GM19238 (cell line): ENCODE measurements at regions not wholly inside any gene's neighbourhood (a gene's known extent, or its start where the extent isn't known, plus 50 kb on each side); places are given as distances from the start of the nearest gene placed in this dataset.

Experiments
- DNase-seq: peaks from one replicate; pipeline ENCODE4 v3.0.0; 2011; ENCODE audit warnings: low spot score; ENCODE audit not compliant: insufficient read length

DNA sequence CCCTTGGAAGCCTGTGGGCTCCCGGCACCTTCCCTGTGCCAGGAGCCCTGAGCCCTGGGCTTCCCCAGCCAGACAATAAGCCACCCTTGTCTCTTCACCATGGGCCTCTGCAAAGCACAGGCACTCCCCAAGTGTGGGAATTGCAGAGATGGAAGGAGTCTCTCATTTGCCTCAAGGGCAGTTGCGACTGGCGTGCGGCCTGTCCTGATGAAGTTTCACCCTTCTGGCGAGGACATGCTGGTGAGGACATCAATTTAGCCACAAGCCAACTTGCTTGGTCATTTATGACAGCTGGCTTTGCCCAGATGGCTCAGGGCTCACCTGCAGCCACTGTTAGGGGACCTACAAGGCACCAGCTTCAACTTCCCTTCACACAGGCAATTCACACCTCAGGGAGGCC is 180.2 kb downstream of the ANAPC1 start:
- no peak for DNase-seq

DNA sequence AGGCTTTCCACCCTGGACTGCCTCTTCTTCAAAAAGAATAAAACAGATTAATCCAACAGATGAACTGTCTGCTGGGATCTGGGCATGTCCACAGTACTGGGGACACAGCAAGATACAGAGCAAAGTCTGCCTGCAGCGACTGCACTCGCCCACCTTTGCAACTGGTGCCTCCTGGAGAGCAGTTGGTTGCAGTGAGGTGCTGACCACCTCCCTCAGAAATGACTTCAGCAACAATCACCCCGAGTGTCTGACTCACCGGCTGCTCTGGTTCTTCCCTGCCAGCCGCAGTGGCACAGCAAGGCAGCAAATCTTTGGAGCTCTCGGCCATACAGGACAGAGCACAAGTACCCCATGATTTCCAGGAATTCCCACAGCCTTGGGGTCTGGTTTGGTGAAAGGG is 179.7 kb downstream of the ANAPC1 start:
- no peak for DNase-seq

DNA sequence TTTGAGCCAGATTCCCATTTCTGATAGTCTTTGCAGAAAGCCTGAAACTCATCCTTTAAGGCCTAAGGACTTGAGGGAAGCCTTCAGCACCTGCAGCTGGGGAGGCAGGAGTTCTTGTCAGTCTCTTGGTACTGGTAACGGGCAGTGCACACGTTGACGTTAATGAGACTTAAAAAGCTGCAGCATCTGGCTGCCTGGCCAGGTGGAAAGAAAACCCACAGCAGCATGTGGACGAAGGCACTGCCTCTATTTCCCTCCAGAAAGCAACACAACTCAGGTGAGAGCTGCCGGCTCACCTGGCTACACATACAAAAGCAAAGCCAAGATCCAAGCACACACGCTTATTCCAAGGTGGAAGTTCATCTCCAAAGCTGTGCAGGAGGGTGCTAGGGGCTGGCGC is 178.8 kb downstream of the ANAPC1 start:
- DNase-seq = no peak

DNA sequence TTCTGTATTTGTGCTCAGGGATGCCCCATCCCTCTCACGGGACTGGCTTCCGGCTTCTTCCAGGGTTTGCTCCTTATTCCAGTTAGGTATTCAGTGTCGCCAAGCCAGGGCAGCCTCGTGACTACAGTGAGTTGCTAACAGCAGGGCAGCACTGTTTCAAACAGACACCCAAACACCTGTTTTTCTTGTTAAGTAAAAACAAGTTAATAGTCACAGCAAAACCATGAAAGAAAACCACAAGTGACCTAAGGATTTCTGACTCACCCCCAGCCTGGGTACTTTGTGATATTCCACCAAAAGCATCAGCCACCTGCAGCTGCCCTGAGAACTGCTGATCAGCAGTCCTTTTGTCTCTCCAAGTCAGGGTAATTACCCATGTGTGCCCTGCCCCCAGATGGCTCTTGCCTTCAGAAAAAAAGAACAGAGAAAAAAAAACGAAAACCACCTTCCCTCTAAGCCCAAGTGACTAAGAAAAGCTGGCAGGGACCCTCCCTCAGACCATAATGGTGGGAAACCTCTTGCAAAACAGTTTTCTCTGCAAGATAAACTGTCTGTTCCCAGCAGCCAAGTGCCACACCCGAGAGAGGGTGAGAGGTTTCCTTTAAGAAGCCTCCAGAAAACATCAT is 178.2 kb downstream of the ANAPC1 start:
- peak; percentile 47 for DNase-seq

DNA sequence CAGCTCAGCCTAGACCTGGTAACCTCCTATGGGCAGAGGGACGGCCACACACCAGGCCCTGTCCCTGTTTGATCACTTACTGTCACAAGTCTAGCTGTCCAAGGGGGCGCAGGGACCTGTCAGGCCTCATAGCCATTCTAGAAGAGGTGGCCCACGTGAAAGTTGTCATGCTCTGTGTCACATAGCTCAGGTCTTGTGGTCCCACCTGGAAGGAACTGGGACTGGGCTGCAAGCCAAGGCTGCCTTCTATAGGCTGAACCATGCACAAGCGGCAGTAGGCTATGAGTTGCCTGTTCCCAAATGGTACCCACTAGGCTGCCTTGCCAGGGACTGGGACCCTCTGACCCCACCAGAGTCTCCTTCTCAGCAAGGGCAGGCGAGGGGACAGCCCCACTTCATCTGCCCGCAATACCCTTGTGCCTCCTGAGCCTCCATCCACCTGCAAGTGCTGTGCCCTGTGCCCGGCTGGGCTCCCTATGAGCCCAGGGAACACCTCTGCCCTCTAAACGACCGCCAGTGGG is 177.5 kb downstream of the ANAPC1 start:
- no peak for DNase-seq

DNA sequence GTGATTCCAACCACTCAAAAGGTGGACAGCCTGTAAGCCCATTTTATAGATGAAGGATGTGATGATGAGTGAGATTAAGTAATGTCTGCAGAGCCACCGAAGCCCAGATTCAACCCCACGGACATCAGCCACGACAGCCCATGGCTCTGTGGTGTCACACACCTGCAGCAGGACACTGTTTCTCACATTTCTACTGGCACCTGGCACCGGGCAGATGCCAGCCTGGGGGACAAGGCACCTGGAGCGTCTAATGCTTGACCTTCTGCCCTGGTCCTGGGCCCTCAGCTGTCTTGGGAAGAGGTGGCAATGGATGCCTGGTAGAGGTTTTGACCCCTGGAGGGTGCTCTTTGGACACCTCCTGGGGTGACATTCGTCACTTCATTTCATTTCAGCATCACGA is 176.3 kb downstream of the ANAPC1 start:
- no peak for DNase-seq

DNA sequence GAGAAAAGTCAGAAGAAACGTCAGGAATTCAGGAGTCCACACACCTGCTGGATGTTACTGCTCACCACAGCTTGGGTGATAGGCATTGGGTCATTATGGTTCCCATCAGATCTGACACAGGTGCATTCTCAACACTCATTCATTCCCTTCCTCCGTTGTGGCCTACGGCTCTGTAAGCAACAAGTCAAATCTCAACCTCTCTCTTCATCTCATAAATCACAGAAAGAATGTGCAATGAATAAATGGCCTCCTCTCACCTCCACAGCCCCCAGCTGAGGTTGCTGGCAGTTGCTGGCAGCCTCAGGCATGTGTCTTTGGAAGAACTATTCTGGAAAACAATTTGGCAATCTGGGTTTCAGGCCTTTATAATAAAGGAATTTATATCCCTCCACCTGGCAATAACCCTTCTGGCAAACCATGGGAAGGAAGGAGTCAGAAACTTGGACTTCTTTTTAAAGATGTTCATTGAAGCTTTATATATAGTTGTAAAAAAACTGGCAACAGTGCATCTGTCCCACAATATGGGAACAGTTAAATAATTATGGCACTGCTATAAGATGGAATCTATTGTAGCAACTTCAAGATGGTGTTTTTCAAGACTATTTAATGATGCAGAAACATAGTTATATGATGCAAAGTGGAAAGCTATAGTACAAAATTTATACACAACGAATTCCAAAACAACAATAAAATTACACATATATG is 175.4 kb downstream of the ANAPC1 start:
- DNase-seq = no peak

DNA sequence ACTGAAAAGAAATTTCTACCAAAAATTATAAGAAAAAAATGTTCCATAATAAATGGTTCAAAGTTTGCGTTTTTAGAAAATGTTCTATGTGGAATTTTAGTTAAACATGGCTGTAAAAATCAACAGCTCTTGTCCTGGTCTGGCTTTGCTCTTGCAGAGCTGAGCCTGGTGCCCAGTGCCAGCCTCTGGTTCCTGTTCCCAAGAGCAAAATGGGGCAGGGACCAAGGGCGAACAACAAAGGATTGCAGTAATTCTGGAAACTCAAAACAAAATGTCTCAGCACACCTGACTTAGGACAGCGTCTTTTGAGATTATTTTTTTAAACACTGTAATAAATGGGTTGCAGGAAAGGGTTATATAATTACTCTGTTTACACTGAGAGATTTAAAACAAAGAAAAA is 174.7 kb downstream of the ANAPC1 start:
- no peak for DNase-seq

DNA sequence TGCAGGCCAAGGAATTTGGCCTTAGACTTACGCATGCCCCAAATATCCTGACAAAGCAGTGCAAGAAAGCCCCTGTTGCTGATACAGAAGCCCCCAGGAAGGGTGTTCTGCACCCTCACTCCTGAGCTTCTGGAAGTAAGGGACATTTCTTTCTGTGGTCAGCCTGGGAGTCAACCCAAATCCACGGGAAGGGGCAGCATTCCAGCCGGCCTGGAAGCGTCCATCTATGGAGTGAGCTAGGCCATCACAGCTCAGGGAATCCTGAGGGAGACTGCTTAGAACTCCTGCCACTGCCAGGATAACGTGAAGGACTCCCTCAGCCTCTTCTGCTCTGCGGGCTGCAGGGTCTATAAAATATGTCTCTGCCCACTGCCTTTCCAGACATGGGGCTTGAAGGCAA is 173.9 kb downstream of the ANAPC1 start:
- no peak for DNase-seq

DNA sequence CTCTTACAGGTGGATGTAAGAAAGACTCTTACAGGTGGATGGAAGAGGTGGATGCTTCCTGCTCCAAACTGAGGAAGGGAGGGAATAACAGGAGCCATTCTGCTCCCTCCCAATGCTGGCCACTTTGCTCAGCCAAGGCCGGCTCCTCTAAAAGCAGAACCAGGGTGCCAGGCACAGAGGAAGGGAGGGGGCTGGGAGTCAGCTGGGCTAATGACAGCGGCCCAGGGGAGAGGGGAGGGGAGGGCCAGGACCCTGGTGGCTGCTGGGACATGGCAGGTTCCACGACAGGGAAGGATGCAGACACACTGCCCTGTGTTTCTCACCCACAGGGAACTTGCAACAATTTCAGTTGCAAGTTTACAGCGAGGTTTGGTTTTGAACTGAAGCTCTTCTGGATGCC is 173.4 kb downstream of the ANAPC1 start:
- no peak for DNase-seq

DNA sequence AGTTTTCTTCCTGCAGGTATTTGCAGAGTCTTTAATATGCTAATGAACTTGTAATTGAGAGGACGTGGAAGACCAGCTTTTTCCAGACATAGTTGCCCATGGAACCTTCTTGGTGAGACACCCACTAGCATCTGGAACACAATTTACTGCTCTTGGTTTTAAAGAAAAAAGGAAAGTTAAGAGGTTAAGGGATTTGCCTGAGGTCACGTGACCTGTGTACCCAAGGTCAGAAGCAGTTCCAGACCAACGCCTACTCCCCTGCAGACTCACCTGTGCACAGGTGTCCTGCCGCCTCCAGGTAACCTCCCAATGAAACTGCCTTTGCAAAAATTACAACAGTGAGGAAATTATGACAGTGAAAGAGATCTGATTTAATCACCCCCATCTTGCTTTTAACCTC is 172.7 kb downstream of the ANAPC1 start:
- DNase-seq = no peak

DNA sequence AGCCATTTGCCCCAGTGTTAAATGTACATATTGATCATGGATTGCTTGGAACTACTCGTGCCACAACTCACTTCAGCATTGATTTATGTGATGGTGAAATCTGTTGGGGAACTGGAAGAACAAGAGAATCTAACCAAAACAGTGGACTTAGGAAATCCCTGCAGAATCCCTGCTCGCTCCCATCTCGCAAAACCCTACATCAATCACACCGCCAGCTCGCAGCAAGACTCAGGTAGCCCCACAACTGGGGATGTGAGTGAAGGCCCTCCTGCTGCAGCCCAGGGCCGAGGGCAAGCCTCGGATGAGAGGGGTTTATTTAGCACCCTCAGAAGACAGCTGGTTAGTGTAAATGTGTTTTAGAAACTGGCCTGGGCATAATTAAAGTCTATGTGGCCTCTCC is 171.6 kb downstream of the ANAPC1 start:
- DNase-seq = no peak

DNA sequence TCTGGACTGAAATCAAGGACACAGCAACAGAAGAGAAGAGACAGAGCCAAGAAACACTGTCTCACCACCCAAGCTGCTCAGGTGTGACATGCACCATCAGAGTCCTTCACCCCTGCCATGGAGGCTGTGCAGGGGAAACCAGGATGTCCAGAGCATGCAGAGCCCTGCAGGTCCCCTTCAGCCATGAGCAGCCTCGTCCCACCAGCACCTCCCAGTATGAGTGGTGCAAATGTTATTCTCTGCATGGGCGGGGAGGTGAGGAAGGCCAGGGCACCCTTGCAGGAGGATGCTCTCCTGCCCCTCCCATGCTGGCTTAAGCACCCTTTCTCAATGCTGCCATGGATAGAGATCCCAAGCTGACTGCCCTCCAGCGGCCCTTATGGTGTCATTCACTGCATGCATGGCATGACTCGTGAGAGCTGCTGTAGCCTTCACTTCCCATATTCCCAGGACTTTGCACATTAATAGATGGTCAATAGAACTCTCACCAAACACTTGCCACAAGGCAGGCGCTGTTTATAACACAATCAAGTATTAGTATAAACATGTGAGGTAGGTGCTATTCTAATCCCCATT is 171.0 kb downstream of the ANAPC1 start:
- DNase-seq = no peak

DNA sequence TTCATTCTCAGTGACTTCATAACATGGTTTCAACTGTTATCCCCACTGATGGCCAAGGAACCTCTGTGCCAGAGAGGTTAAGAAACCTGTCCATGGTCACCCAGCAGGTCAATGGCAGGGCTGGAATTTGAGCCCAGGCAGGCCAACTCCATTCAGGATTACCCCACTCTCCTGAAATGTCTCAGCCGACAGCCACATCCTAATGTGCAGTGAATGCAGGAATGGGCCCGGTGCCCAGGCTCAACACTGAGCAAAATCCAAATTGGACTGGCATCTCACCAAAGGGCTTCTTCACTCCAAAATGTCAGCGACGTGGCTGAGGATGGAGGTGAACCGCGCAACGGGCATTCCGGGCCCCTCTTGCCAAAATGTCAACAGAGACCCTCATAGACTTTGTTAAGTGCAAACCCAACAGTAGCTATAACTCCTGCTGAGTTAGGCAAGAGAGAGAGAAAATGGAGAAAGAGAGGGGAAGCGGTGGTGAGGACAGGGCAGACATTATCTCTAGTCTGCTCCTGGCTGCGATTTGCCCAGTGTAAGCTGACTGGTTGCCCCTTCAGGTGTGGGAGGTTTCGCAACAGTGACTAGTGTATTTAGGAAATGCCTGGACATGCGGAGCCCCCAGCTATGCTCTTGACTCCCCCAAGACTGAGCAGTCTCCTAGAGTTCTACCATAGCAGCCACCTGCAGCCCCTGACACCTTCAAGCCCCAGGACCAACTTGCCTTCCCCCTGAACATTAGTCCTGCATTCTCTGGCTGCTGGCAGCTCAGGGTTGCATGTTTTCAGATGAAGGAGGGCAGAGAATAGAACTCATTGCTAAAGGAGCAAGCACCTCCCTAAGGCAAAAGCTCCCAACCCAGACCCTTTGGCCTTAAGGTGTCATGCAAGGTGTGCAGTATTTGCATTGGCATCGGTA is 167.7 kb downstream of the ANAPC1 start:
- no peak for DNase-seq

DNA sequence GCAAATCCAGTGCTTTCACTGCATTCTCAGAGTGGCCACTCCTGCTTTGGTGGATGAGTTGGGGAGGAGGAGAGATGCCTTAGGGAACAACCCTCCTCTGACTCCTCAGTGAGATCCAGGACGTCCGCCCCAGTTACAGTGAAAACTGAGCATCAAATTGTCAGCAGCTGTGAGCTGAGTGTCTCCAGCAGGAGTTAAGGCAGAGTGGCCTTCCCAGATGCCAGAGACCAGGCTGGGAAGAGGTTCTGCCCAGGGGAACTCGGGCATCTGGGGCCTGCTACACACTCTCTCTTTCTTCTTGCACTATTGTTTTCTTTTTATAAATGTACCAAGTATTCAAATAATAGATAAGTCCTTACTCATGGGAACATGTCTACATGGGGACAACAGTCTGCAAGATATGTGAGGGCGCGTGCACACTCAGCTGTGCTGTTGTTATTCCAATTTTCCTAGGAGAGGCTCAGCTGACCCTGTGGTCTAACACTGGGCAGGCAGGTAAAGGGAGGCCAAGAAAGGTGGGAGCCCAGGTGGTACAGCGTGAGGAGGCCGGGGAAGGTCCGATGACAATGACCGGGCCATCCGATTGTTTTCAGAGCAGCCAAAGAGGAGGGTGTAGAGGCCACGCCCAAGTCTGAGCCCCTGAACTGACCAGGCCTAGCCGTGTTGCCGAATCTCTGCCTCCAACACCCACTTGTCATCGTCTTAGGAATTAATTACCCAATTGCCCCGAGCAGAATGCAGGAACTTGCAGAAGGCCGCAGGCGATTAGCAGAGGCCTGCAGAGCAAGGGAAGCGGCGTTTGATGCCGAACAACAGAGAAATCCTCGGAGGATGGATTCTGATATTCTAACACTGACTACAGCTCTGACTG is 166.9 kb downstream of the ANAPC1 start:
- no peak for DNase-seq
